Thoracic aorta (tissue), 2 donors: ENCODE measurements at regions not wholly inside any gene's neighbourhood (a gene's known extent, or its start where the extent isn't known, plus 50 kb on each side); places are given as distances from the start of the nearest gene placed in this dataset.
"Not testable (repeated sequence)": the region's sequence is repeated elsewhere in the genome, so short reads cannot be mapped to it uniquely, and the experiment has no call there.

Source experiments
- ATAC-seq: fragments of 150-250 bp; one replicate; pipeline ENCODE4 v1.8.0; 2017; ENCODE audit warnings: low read depth; ENCODE audit not compliant: insufficient number of reproducible peaks, low FRiP score
- DNase-seq: peaks from one replicate; pipeline ENCODE4 v3.0.0-alpha.2; 2020; ENCODE audit warnings: low spot score
- H3K27ac ChIP-seq, 2 donors: fragments of 200-600 bp; sonication (generic); 1 replicate in 1 of 2; 2 replicates in 1 of 2; pipeline ENCODE4 v1.5.1; 2016; ENCODE audit warnings: mild to moderate bottlenecking in 2 of 2, moderate library complexity in 2 of 2
- H3K27me3 ChIP-seq: fragments of 200-600 bp; sonication (generic); replicated peaks from 2 replicates; pipeline ENCODE4 v1.6.0; 2016; ENCODE audit warnings: mild to moderate bottlenecking; ENCODE audit not compliant: insufficient read depth
- H3K36me3 ChIP-seq: fragments of 200-600 bp; sonication (generic); one replicate; pipeline ENCODE4 v1.5.1; 2016
- H3K4me1 ChIP-seq, 2 donors: fragments of 200-600 bp; sonication (generic); 1 replicate in 1 of 2; 2 replicates in 1 of 2; pipeline versions ENCODE4 v1.5.1 to v1.6.0; 2016; ENCODE audit warnings: low read depth in 2 of 2, mild to moderate bottlenecking in 1 of 2; ENCODE audit not compliant: control insufficient read depth in 1 of 2
- H3K4me3 ChIP-seq: fragments of 200-600 bp; sonication (generic); 2 replicates; pipeline ENCODE4 v1.5.1; 2016; ENCODE audit warnings: mild to moderate bottlenecking
- H3K9me3 ChIP-seq: fragments of 200-600 bp; sonication (generic); 2 replicates; pipeline ENCODE4 v1.5.1; 2016
- TF ChIP-seq, protein P1 (sequence below): fragments of 200-600 bp; sonication (generic); IDR thresholded peaks from one replicate; pipeline ENCODE4 v1.5.1; 2019; ENCODE audit warnings: antibody characterized with exemption

DNA sequence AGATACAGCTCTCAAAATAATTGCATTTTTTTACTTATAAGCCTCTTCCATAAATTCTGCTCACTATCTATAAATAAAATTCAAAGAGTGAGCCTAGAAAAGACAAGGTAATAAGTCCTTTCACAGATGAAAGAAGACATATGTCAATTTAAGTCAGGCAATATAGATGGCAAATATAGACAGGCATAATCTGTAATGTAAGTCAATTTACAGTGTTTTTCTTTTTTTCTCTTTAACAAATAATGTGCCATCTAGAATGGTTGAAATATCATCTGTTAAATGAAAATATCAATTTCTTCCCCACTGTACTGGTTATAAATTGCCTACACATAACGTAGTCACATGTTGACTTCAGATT, 1409.2 kb upstream of the GOT2 start:
- TF ChIP-seq, protein P1, sequence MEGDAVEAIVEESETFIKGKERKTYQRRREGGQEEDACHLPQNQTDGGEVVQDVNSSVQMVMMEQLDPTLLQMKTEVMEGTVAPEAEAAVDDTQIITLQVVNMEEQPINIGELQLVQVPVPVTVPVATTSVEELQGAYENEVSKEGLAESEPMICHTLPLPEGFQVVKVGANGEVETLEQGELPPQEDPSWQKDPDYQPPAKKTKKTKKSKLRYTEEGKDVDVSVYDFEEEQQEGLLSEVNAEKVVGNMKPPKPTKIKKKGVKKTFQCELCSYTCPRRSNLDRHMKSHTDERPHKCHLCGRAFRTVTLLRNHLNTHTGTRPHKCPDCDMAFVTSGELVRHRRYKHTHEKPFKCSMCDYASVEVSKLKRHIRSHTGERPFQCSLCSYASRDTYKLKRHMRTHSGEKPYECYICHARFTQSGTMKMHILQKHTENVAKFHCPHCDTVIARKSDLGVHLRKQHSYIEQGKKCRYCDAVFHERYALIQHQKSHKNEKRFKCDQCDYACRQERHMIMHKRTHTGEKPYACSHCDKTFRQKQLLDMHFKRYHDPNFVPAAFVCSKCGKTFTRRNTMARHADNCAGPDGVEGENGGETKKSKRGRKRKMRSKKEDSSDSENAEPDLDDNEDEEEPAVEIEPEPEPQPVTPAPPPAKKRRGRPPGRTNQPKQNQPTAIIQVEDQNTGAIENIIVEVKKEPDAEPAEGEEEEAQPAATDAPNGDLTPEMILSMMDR, result no peak
- no peaks in the 10 kb centered on the region for H3K36me3 ChIP-seq
- no peak for ATAC-seq

DNA sequence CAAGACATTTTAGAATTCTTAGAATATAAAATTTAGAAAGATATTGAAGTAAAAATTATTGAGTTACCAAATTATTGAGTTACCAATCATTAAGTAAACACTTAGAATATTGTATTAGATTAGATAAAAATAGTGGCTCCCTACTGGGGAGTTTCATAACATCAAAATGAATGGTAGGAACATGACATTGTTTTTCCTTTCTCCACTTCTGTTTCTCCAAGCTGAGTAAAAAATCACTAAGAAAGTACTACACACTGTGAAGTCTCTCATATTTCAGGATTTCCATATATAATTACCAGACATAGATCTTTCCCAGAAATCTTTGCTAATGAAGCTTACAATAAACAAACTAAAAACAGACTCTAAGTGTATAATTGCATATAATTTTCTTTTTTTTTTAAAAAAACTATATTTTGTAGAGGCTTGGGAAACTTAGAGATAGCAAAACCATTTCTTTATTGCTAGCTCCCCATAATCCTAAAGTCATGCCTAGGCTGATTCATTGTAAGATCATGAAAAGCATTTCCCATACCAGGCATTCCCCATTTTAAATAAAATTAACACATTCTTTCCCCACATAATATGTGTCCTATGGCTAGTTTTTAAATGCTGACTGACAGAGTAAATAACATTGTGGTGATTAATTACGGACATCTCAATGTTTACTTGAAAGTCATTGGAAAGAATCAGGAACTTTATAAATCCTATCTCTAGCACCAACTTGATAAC, 1408.7 kb upstream of the GOT2 start:
- no peak for ATAC-seq
- Histone ChIP-seq H3K4me3 (no peak overlapping the region), H3K27me3 (no peaks in the 10 kb centered on the region), H3K36me3 (no peaks in the 10 kb centered on the region), H3K27ac (no peak overlapping the region), H3K9me3 (no peaks in the 10 kb centered on the region), H3K4me1 (no peaks in the 10 kb centered on the region)
- DNase-seq, result no peak
- TF ChIP-seq, protein P1, result no peak

More for the DNA sequence above, 1409.2 kb upstream of the GOT2 start:
- DNase-seq, result no peak
- Histone ChIP-seq H3K27me3 (no peaks in the 10 kb centered on the region), H3K9me3 (no peaks in the 10 kb centered on the region), H3K4me1 (no peaks in the 10 kb centered on the region), H3K27ac (no peak overlapping the region), H3K4me3 (no peak overlapping the region)

DNA sequence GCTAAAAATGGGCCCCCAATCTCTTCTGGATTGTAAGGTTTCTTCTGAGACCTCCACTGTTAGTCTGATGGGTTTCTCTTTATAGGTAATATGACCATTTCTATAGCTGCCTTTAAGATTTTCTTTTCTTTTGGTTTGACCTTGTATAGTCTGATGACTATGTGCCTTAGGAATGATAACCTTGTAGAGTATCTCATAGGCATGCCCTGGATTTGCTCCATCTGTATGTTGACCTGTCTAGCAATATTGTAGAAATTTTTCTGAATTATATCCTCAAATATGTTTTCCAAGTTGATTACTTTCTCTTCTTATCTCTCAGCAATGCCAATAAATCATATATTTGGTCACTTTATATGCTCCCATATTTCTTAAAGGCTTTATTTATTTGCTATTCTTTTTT, 1403.8 kb upstream of the GOT2 start:
- no peaks in the 10 kb centered on the region for H3K27me3 ChIP-seq
- DNase-seq (no peak), ATAC-seq (no peak)
- H3K4me1 ChIP-seq, result no peaks in the 10 kb centered on the region
- H3K36me3 ChIP-seq, result no peaks in the 10 kb centered on the region
- H3K27ac ChIP-seq, result no peak overlapping the region
- TF ChIP-seq, protein P1, result no peak
- H3K4me3 ChIP-seq, result no peak overlapping the region
- H3K9me3 ChIP-seq, result no peaks in the 10 kb centered on the region

DNA sequence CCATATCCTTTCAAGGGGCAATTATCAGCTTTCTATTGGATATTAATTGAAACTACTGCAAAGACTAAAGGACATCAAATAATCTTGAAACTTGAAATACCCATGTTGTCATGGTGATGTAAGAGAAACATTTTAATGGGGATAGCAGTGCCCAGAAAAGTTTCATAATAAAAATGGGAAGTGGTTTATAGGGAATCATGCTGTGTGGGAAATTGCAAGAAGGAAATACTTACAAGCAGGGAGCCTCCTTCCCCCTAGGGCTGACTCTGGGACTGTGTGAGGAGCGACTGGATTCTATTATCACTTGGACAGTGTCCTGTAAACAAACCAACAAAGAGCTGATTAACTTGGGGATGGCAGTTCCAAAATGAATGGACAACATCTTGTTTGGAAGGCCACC, 1393.1 kb upstream of the GOT2 start:
- Histone ChIP-seq H3K27ac (no peak overlapping the region), H3K9me3 (no peaks in the 10 kb centered on the region), H3K4me1 (no peaks in the 10 kb centered on the region), H3K27me3 (no peaks in the 10 kb centered on the region), H3K4me3 (no peak overlapping the region), H3K36me3 (no peaks in the 10 kb centered on the region)
- ATAC-seq (no peak), DNase-seq (no peak)
- TF ChIP-seq, protein P1, result no peak

DNA sequence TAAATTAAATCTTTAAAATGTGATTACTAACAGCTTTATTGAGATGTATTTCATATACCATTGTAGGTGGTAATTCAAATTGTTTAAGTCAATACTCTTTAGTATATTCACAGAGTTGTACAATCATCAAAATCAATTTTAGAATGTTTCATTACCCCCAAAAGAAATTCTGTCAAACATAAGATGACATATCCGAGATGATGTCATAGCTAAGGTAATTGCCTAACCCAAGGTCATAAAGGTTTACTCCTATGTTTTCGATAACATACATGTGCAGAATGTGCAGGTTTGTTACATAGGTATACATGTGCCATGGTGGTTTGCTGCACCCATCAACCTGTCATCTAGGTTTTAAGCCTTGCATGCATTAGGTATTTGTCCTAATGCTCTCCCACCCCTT, 1392.0 kb upstream of the GOT2 start:
- H3K9me3 ChIP-seq, H3K4me3 ChIP-seq, H3K4me1 ChIP-seq, DNase-seq, H3K27me3 ChIP-seq, H3K36me3 ChIP-seq, H3K27ac ChIP-seq, ATAC-seq: not testable (repeated sequence)
